ENCODE measurements at regions not wholly inside any gene's neighbourhood (a gene's known extent, or its start where the extent isn't known, plus 50 kb on each side); places are given as distances from the start of the nearest gene placed in this dataset.
"Not testable (repeated sequence)": the region's sequence is repeated elsewhere in the genome, so short reads cannot be mapped to it uniquely, and the experiment has no call there.

- DNase-seq (ENCODE audit: low read depth) = no peak
These were observed 341.7 kb upstream of the FAT1 start for GRCh38 chr4:187065396-187065795.

DNA sequence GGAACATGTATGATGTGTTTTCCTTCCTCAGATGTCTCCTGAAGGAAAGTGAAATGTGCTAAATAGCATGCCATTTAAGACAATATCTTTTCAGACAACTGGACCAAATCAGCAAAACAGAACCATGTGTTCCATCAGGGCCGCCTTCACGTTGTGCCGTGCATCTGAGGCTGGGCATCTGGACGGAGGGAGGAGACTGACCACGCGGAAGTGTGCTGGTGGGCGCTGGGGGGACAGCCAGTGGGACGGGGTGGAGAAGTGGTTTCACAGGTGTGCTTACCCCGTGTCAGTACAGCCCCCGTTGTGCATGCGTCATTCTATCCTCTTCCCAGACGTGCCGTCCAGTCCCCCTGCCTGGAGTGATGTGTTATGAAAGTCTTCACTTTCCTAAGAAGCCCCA is 342.1 kb upstream of the FAT1 start:
- no peak for DNase-seq (ENCODE audit: low read depth)

- no peak for DNase-seq (ENCODE audit: low read depth)
These were observed 345.7 kb upstream of the FAT1 start for GRCh38 chr4:187069398-187069797.

DNA sequence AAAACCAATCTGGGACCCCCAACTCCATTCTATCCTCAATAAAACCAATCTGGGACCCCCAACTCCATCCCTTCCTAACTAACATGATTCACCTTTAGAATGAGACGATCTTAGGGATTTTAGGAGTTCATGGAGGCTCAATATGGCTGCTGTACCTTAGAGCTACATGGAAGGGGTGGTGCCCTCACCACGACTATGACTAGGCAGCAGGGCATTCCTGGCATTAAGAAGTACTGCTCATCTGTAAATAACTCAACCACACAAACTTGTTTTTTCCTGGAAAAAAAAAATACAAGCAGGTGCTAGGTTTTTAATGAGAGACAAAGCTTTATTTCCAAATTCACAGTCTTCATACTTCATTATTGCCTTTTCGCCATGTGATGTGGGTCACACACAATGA is 346.5 kb upstream of the FAT1 start:
- peak; percentile 48 for DNase-seq (ENCODE audit: low read depth)

GRCh38 chr4:187070740-187071139 is 347.1 kb upstream of the FAT1 start:
- no peak for DNase-seq (ENCODE audit: low read depth)

DNA sequence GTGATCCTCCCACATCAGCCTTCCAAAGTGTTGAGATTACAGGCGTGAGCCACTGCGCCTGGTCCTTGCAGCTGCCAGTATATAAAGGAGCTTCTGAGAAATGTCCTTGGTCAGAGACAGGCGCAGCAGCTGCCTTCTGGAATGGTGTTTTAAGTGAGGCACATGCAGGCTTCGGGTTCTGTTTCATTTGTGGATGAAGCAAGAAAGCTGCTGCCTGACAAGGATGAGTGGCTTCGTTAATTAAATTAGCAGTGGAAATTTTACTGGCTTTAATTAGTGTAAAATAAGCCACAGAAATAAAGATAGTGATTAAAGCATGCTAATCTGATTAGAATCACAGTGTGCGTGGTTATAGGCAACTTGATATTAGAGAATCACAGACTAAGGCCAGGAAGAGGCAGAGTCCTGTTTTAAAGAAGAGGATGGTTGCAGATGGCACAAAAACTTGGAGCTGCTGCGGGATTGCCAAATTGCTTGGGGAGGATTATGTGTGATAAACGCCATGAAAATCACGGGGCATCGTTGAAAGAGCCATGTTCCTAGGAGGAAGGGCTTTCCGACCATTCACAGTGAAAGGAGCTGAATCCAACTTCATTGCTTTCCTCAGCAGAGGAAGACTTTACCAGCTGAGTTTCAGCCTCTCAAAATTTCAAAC is 348.4 kb upstream of the FAT1 start:
- DNase-seq (ENCODE audit: low read depth) = peak; percentile 80

DNA sequence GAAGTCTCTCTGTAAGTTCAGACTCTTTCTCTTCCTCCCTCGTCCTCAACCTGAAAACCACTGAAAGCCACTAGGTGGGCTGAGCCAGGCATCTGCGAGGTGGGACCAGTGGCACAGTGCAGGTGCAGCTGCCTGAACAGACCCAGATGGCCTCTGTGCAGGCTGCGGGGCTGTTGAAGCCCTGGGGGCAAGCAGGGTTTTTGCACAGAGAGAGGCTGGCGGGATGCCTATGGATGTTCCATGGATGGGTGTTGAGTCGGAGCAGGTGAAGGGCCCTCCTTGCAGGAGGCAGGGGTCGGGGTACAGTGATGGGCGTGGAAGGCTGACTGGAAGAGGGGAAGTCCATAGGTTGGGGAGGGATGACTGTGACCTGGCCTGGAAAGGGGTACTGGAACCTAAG is 350.2 kb upstream of the FAT1 start:
- DNase-seq (ENCODE audit: low read depth) = no peak

DNA sequence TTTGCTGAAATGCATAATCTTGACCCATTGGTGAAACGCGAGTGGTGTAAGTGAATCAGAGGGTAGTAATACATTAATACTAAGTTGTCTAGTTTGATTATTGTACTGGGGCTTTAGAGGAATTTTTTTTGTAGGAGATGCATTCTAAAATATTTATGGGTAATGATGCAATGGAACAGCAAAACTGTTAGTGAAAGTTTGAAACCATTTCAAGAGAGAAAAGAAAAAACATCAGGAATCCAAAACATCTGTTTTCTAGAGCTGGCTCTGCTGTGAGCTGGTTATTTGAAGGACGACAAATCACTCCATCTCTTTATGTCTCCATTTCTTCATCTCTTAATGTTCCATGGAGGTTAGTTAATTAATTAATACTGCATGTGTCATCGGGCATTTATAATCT is 351.9 kb upstream of the FAT1 start:
- no peak for DNase-seq (ENCODE audit: low read depth)

- DNase-seq (ENCODE audit: low read depth) = no peak
These were observed 354.2 kb upstream of the FAT1 start for GRCh38 chr4:187077744-187078401.

DNA sequence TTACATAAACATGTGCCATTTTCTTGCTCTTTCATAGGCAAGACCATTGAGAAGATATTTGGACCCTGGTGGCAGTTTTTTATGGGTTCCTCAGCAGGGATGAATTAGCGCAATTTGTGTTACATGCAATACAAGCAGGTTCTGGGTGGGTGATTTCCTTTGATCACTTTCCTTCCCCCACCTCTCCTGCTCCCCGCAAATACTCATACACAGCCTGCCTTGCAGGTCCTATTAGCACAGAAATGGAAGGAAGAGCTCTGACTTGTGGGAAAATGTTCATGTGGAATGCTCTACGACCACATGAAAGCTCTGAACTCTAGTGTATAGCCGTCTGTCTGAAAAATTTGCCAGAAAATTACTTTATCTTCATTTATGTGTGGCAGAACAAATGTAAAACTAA is 361.0 kb upstream of the FAT1 start:
- no peak for DNase-seq (ENCODE audit: low read depth)

- no peak for DNase-seq (ENCODE audit: low read depth)
These were observed 361.7 kb upstream of the FAT1 start for GRCh38 chr4:187085339-187085738.

DNA sequence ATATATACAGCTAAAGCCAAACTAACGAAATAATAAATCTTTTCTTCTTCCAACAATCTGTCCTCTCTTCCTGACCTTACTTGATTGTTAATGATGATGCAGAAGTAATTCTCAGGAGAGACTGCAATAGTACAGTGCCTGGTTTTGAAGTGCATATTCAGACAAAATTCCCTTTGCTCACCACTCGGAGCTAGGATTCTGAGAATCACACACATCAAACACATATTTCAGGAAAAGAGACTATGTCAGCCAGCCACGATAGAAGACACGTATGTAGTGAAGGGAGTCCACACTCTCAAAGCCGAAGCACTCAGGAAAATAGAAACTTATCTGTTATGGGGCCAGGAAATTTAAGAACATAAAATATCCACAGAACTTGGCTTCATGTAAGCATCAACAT is 362.5 kb upstream of the FAT1 start:
- DNase-seq (ENCODE audit: low read depth) = no peak

GRCh38 chr4:187088070-187088799 is 364.6 kb upstream of the FAT1 start:
- DNase-seq (ENCODE audit: low read depth) = no peak

GRCh38 chr4:187090401-187090800 is 366.7 kb upstream of the FAT1 start:
- DNase-seq (ENCODE audit: low read depth) = no peak

DNA sequence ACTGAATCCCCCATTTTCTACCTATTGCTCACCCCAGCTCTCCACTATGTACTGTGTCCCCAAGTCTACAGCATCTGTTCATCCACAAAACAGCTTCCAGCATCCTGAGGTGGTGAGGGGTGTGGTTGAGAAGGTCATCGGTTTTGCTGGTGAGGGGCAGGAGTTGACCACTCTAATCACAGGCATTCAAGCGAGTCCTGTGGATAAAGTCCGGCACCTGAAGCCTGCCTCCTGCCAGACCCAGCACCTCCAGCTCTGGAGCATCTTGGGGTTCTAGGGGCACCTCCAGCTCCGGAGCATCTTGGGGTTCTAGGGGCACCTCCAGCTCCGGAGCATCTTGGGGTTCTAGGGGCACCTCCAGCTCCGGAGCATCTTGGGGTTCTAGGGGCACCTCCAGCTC is 367.2 kb upstream of the FAT1 start:
- DNase-seq (ENCODE audit: low read depth) = not testable (repeated sequence)

GRCh38 chr4:187094144-187094543 is 370.5 kb upstream of the FAT1 start:
- no peak for DNase-seq (ENCODE audit: low read depth)

- DNase-seq (ENCODE audit: low read depth) = no peak
These were observed 374.8 kb upstream of the FAT1 start for GRCh38 chr4:187098429-187098828.

DNA sequence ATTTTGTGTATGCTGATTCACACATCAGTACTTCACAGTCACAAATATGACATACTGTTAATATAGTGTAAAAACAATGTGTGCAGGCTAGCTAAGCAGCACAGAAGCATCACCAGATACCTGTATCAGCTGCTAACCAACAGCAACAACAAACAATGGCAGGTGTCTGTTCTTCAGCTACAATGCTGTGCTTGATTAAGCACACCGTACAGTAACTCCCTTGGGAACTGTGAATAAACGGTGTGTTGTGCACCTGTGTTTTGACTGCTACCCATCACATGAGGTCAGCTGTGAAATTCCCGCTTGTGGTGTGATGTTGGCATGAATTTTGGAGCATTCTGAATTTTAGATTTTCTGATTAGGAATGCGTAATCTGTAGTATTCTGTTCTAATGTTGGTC is 379.7 kb upstream of the FAT1 start:
- peak; percentile 18 for DNase-seq (ENCODE audit: low read depth)

DNA sequence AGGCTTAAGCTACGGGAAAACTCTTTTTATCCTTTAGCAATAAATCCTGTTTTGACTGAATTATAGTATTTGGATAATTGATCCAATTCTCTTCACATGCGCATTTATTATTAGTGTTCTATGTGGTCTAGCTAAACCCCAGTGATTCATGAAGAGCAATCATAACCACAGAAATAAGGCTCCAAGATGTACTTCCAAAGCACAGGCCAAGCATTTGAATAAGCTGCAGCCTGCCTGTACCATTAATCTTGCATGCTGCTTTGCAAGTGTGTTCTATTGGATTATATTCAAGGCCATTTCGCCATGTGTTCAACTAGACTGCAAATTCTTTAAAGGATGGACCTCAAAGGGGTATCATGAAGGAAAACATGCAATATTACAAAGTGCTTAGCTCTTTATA is 385.2 kb upstream of the FAT1 start:
- peak; percentile 58 for DNase-seq (ENCODE audit: low read depth)

DNA sequence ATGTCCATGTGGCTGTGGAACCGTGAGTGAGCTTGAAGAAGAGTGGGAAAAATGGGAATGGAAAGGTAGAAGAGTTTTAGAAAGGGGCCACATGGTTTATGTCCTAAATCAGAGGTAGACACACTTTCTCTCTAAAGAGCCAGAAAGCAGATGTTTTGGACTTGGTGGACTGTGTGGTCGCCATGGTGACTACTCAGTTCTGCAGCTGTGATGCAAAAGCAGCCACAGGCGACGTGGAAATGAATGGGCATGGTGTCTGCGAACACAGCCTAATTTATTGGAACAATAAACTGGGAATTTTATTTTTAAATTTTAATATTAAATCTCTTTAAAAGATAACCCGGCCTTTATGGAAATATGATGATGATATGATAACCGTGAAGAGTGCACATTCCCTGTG is 386.0 kb upstream of the FAT1 start:
- DNase-seq (ENCODE audit: low read depth) = no peak

DNA sequence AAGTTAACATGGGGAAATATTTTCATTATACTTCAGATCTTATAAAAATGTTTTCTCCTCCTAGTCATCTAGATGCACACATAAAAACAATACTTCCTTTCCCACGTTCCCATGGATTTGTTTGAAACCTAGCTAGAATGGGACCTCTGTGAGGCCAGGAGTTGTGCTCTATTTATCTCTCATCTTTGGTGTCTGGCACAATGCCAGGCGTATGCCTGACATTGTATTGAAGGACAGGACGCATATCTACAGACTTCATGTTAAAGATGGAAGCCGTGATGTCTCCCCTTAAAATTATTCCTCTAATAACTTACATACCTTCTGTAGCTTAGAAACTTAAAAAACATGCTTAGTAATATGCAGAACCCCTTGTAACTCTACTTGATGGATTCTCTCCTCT is 394.5 kb upstream of the FAT1 start:
- no peak for DNase-seq (ENCODE audit: low read depth)

DNA sequence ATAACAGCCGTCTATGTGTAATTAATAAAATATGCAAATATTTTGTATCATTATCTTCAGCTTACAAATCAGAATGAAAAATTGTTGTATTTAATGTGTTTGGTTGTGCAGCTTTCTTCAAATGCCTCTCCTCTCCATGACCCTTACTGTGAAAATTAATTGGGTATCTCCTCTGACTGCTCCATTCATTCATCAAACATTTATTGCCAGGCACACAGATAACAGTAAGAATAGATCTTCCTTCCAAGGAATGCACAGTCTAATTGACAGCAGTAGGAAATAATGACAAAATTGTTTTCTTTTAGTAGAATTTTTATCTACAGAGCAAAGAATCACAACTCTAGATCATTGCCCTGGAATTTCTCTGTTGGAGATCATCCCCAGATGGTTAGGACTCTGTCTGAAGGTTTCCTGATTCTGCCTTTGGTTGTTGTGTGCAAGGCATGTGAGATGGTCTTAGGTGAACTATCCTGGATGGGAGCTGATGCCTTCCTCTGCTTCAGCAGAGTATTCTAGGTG is 395.0 kb upstream of the FAT1 start:
- no peak for DNase-seq (ENCODE audit: low read depth)

- no peak for DNase-seq (ENCODE audit: low read depth)
These were observed 400.7 kb upstream of the FAT1 start for GRCh38 chr4:187124331-187124730.
